ENCODE measurements at regions not wholly inside any gene's neighbourhood (a gene's known extent, or its start where the extent isn't known, plus 50 kb on each side); places are given as distances from the start of the nearest gene placed in this dataset.

DNA sequence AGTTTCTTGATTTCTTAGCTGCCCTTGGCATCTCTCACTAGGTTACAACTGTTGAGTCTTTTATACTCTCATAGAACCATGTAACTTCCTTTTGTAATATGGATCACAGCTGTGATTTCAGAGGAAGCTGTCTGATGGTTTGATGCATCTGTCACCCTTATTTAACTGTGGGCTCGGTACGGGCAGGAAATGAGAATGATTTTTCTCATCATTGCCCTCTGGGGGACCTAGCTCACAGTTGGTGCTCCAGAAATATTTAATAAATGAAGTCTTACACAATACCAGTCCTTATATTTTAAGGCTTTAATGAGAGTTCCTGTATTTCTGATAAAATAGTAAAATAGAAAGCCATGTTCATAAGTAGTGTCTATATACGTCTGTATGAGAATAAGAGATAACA lies 151.2 kb downstream of the EBLN2 start:
- Histone ChIP-seq H3K4me3 (no peak overlapping the region), H3K9me3 (ENCODE audit: low read depth) (no peaks in the 10 kb centered on the region), H2AFZ (replicated peaks) (no peak overlapping the region), H3K27ac (no peak overlapping the region), H3K36me3 (no peaks in the 10 kb centered on the region), H3K9ac (no peak overlapping the region), H3K4me1 (no peaks in the 10 kb centered on the region), H3F3A (ENCODE audit: low read depth) (no peaks in the 10 kb centered on the region), H3K4me2 (no peak overlapping the region), H3K27me3 (no peaks in the 10 kb centered on the region), H3K79me2 (ENCODE audit: low read depth) (no peaks in the 10 kb centered on the region), H4K20me1 (ENCODE audit: low read depth) (no peaks in the 10 kb centered on the region)
- Mint-ChIP-seq H3K4me1 (no peaks in the 10 kb centered on the region), H3K27me3 (ENCODE audit: insufficient read depth, low read depth) (peaks cover 3% of the 10 kb centered on the region), H3K27ac (no peak overlapping the region), H3K9me3 (peaks cover 2% of the 10 kb centered on the region), H3K36me3 (no peaks in the 10 kb centered on the region), H3K4me3 (no peak overlapping the region)
- TF ChIP-seq, protein P1, sequence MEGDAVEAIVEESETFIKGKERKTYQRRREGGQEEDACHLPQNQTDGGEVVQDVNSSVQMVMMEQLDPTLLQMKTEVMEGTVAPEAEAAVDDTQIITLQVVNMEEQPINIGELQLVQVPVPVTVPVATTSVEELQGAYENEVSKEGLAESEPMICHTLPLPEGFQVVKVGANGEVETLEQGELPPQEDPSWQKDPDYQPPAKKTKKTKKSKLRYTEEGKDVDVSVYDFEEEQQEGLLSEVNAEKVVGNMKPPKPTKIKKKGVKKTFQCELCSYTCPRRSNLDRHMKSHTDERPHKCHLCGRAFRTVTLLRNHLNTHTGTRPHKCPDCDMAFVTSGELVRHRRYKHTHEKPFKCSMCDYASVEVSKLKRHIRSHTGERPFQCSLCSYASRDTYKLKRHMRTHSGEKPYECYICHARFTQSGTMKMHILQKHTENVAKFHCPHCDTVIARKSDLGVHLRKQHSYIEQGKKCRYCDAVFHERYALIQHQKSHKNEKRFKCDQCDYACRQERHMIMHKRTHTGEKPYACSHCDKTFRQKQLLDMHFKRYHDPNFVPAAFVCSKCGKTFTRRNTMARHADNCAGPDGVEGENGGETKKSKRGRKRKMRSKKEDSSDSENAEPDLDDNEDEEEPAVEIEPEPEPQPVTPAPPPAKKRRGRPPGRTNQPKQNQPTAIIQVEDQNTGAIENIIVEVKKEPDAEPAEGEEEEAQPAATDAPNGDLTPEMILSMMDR (IDR thresholded peaks at IDR 0.05), result no peak
- TF ChIP-seq EZH2 (IDR thresholded peaks at IDR 0.05) (no peak), EZH2phosphoT487 (IDR thresholded peaks at IDR 0.05) (no peak)
- no peak for DNase-seq (ENCODE audit: low spot score)

DNA sequence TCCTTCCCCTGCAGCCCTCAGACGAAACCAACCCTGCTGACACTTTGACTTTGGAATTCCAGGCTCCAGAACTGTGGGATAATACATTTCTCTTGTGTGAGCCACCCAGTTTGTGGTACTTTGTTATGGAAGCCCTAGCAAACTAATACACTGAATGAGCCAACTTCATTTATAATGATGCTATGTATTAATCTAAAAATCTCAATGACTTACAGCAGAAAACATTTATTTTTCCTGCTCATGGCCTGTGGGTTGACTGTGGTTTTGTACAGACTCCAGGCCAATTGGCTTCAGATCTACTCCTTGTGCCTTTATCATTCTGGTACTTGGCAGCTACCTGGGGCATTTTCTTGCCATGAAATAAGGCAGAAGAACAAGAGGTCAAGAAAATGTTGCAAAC lies 152.4 kb downstream of the EBLN2 start:
- no peak overlapping the region for H3K27ac ChIP-seq
- no peak for DNase-seq (ENCODE audit: low spot score)
- Mint-ChIP-seq H3K4me1 (no peaks in the 10 kb centered on the region), H3K36me3 (no peaks in the 10 kb centered on the region), H3K9me3 (peaks cover 2% of the 10 kb centered on the region), H3K4me3 (no peak overlapping the region), H3K27ac (no peak overlapping the region), H3K27me3 (ENCODE audit: insufficient read depth, low read depth) (peaks cover 3% of the 10 kb centered on the region)
- H3K4me2 ChIP-seq, result no peak overlapping the region
- H3K79me2 ChIP-seq (ENCODE audit: low read depth), result no peaks in the 10 kb centered on the region
- no peak overlapping the region for H3K9ac ChIP-seq
- no peaks in the 10 kb centered on the region for H3K27me3 ChIP-seq
- no peak overlapping the region for H2AFZ ChIP-seq (replicated peaks)
- no peaks in the 10 kb centered on the region for H3F3A ChIP-seq (ENCODE audit: low read depth)
- H3K36me3 ChIP-seq, result no peaks in the 10 kb centered on the region
- H3K4me1 ChIP-seq, result no peaks in the 10 kb centered on the region
- H3K4me3 ChIP-seq, result no peak overlapping the region
- no peaks in the 10 kb centered on the region for H4K20me1 ChIP-seq (ENCODE audit: low read depth)
- no peak for TF ChIP-seq EZH2 (IDR thresholded peaks at IDR 0.05)
- no peak for TF ChIP-seq EZH2phosphoT487 (IDR thresholded peaks at IDR 0.05)
- TF ChIP-seq, protein P1 (IDR thresholded peaks at IDR 0.05), result no peak
- H3K9me3 ChIP-seq (ENCODE audit: low read depth), result no peaks in the 10 kb centered on the region

DNA sequence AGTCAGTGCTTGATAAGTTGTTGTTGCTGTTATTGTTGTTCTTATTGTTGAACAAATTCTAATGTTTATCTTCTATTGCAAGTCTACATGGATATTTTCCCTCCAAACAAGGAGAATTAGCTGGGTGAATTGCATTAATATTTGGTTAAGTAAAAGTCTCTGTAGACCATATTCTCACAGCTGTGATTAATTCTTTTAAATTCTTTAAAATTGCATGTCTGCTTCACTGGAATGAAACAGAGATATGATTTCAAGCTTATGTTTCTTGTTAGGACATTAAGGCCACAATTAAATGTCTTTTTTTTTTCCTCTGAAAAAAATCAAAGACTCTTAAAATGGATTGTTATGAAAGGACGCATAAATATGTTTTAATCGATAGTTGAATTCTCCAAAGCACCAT lies 153.4 kb downstream of the EBLN2 start:
- H3K4me2 ChIP-seq, result no peak overlapping the region
- no peak for TF ChIP-seq EZH2phosphoT487 (IDR thresholded peaks at IDR 0.05)
- no peak for TF ChIP-seq EZH2 (IDR thresholded peaks at IDR 0.05)
- TF ChIP-seq, protein P1 (IDR thresholded peaks at IDR 0.05), result no peak

More for the DNA sequence above, 153.4 kb downstream of the EBLN2 start:
- H3K27me3 Mint-ChIP-seq (ENCODE audit: insufficient read depth, low read depth), result peaks cover 2% of the 10 kb centered on the region
- no peaks in the 10 kb centered on the region for H3K4me1 ChIP-seq
- no peak overlapping the region for H2AFZ ChIP-seq (replicated peaks)
- no peaks in the 10 kb centered on the region for H3K9me3 ChIP-seq (ENCODE audit: low read depth)
- no peak overlapping the region for H3K9ac ChIP-seq
- H3F3A ChIP-seq (ENCODE audit: low read depth), result no peaks in the 10 kb centered on the region
- peaks cover 2% of the 10 kb centered on the region for H3K9me3 Mint-ChIP-seq
- no peaks in the 10 kb centered on the region for H3K36me3 ChIP-seq
- no peak for DNase-seq (ENCODE audit: low spot score)
- no peak overlapping the region for H3K4me3 Mint-ChIP-seq
- no peaks in the 10 kb centered on the region for H3K36me3 Mint-ChIP-seq
- no peaks in the 10 kb centered on the region for H3K4me1 Mint-ChIP-seq
- no peaks in the 10 kb centered on the region for H3K27me3 ChIP-seq
- H3K27ac ChIP-seq, result no peak overlapping the region
- no peaks in the 10 kb centered on the region for H3K79me2 ChIP-seq (ENCODE audit: low read depth)
- H4K20me1 ChIP-seq (ENCODE audit: low read depth), result no peaks in the 10 kb centered on the region
- no peak overlapping the region for H3K27ac Mint-ChIP-seq
- H3K4me3 ChIP-seq, result no peak overlapping the region

All from neural progenitor cell (in vitro differentiated cells).